ENCODE measurements at regions not wholly inside any gene's neighbourhood (a gene's known extent, or its start where the extent isn't known, plus 50 kb on each side); places are given as distances from the start of the nearest gene placed in this dataset.

DNA sequence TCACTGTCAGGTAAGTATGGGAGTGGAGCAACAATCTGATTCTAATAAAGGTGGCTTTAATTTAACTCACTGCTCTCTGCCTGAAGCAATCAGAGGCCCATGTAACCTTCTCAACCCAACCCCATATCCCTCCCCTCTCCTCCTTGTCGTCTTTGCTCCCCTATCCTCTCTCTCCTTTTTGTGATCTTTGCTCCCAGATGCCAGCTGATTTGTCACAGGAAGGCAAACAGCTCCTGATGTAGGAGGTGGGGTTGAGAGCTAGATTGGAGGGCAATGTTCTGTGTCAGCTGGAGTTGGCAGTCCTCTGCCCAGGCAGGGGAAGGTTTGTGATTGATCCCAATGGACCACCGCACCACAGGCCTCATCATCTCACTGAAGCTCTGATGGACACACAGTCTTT, 101.4 kb upstream of the PIK3CG start:
- H3K9ac ChIP-seq (ENCODE audit: low read length): no peak overlapping the region
- H3K9me2 ChIP-seq (replicated peaks; ENCODE audit: low read length): no peaks in the 10 kb centered on the region
- DNase-seq (no peak), ATAC-seq (no peak)
- peaks cover 2% of the 10 kb centered on the region; the same call in 1 of the 2 replicates for H3K4me1 ChIP-seq (ENCODE audit: insufficient read depth, low read length)
- no peaks in the 10 kb centered on the region for H3F3A ChIP-seq (ENCODE audit: low read length, unreplicated experiment)
- H3K4me2 ChIP-seq (ENCODE audit: low read length): no peak overlapping the region
- no peaks in the 10 kb centered on the region for H3K79me2 ChIP-seq (ENCODE audit: low read length)
- H4K20me1 ChIP-seq (ENCODE audit: low read length): no peaks in the 10 kb centered on the region
- ChIA-PET CTCF (no interaction called here), POLR2A (ENCODE audit: unreplicated experiment) (no interaction called here)
- H3K36me3 ChIP-seq (ENCODE audit: low read depth, low read length): no peaks in the 10 kb centered on the region
- TF ChIP-seq, protein P1, sequence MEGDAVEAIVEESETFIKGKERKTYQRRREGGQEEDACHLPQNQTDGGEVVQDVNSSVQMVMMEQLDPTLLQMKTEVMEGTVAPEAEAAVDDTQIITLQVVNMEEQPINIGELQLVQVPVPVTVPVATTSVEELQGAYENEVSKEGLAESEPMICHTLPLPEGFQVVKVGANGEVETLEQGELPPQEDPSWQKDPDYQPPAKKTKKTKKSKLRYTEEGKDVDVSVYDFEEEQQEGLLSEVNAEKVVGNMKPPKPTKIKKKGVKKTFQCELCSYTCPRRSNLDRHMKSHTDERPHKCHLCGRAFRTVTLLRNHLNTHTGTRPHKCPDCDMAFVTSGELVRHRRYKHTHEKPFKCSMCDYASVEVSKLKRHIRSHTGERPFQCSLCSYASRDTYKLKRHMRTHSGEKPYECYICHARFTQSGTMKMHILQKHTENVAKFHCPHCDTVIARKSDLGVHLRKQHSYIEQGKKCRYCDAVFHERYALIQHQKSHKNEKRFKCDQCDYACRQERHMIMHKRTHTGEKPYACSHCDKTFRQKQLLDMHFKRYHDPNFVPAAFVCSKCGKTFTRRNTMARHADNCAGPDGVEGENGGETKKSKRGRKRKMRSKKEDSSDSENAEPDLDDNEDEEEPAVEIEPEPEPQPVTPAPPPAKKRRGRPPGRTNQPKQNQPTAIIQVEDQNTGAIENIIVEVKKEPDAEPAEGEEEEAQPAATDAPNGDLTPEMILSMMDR (conservative IDR thresholded peaks at IDR 0.05; ENCODE audit: low read depth, low read length): no peak
- TF ChIP-seq EZH2 (IDR thresholded peaks at IDR 0.05; ENCODE audit: low read length, unreplicated experiment): no peak
- TF ChIP-seq EZH2phosphoT487 (IDR thresholded peaks at IDR 0.05; ENCODE audit: borderline replicate concordance, low read length): no peak
- no peak overlapping the region for H3K4me3 ChIP-seq (ENCODE audit: low read length)
- H3K27ac ChIP-seq (ENCODE audit: low read length): no peak overlapping the region
- H3K27me3 ChIP-seq (ENCODE audit: low read length): no peaks in the 10 kb centered on the region
- intact Hi-C loops (cut with micrococcal nuclease): no loop called here
- H3K9me3 ChIP-seq (ENCODE audit: low read length): no peaks in the 10 kb centered on the region
- H2AFZ ChIP-seq (ENCODE audit: low read length): no peak overlapping the region
- BruUV-seq (replicated peaks): no TSS peak

DNA sequence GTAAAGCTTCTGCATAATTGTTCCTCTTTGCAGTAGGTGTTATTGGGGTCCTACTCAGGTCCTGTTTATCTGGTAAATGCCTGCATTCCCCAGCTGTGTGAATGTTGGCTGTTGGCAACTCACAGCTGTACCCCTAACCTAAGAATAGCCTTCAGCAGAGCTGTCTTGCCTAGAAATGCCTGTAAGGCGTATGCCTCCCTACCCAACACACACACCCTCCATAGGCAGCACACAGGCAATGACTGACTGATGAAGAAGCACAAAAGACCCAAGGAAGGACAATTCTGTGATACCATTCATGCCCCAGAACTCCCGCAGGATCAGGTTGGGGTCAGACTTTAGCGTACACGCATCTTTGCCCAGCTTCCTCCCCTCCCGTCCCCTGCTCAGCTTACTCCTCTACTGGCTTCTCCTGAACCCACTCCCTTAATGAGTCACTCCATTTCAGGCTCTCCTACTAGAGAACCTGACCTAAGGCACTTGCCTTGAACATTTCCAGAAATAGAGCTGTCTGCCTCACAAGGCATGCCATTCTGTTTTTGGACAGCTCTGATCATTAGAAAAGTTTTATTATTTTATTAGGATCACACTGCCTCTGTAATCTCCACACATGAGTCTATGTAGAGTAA, 99.2 kb upstream of the PIK3CG start:
- no peak overlapping the region for H3K4me3 ChIP-seq (ENCODE audit: low read length)
- H3K27me3 ChIP-seq (ENCODE audit: low read length): no peaks in the 10 kb centered on the region
- ATAC-seq: no peak
- no peak overlapping the region for H3K4me2 ChIP-seq (ENCODE audit: low read length)
- ChIA-PET CTCF (no interaction called here), POLR2A (ENCODE audit: unreplicated experiment) (no interaction called here)
- H2AFZ ChIP-seq (ENCODE audit: low read length): no peak overlapping the region
- H3K27ac ChIP-seq (ENCODE audit: low read length): no peak overlapping the region
- no TSS peak for BruUV-seq (replicated peaks)
- no peaks in the 10 kb centered on the region for H3K9me2 ChIP-seq (replicated peaks; ENCODE audit: low read length)
- H3F3A ChIP-seq (ENCODE audit: low read length, unreplicated experiment): peaks cover 10% of the 10 kb centered on the region
- TF ChIP-seq EZH2phosphoT487 (IDR thresholded peaks at IDR 0.05; ENCODE audit: borderline replicate concordance, low read length): no peak
- TF ChIP-seq, protein P1 (conservative IDR thresholded peaks at IDR 0.05; ENCODE audit: low read depth, low read length): no peak
- TF ChIP-seq EZH2 (IDR thresholded peaks at IDR 0.05; ENCODE audit: low read length, unreplicated experiment): no peak
- no peak overlapping the region for H3K9ac ChIP-seq (ENCODE audit: low read length)
- H3K36me3 ChIP-seq (ENCODE audit: low read depth, low read length): no peaks in the 10 kb centered on the region
- no peak for DNase-seq
- H4K20me1 ChIP-seq (ENCODE audit: low read length): no peaks in the 10 kb centered on the region
- intact Hi-C loops (cut with micrococcal nuclease): no loop called here
- no peaks in the 10 kb centered on the region for H3K9me3 ChIP-seq (ENCODE audit: low read length)
- H3K79me2 ChIP-seq (ENCODE audit: low read length): no peaks in the 10 kb centered on the region
- peaks cover 23% of the 10 kb centered on the region for H3K4me1 ChIP-seq (ENCODE audit: insufficient read depth, low read length)

DNA sequence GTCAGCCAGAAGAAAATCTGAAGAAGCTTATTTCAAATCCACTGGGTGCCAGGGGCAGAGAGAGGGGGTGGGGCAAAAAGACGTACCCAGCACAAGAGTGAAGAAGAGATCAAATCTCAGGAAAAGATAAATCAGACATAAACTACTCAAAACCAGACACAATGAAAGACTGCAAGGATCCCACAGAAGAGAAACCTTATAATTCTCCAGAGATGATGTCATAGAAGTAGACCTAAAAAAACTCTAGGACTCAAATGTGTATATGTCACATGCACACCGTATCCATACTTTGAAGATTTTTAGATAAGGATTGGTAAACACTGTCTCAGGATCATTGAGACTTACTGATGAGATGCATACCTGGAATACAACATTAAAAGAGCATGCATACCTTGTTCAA, 98.5 kb upstream of the PIK3CG start:
- ATAC-seq: no peak
- Histone ChIP-seq H3K79me2 (ENCODE audit: low read length) (no peaks in the 10 kb centered on the region), H3K4me3 (ENCODE audit: low read length) (no peak overlapping the region), H3K27ac (ENCODE audit: low read length) (no peak overlapping the region), H2AFZ (ENCODE audit: low read length) (no peak overlapping the region), H3K4me2 (ENCODE audit: low read length) (no peak overlapping the region), H3K4me1 (ENCODE audit: insufficient read depth, low read length) (peaks cover 28% of the 10 kb centered on the region), H3F3A (ENCODE audit: low read length, unreplicated experiment) (peaks cover 10% of the 10 kb centered on the region), H4K20me1 (ENCODE audit: low read length) (no peaks in the 10 kb centered on the region), H3K9me3 (ENCODE audit: low read length) (no peaks in the 10 kb centered on the region), H3K9ac (ENCODE audit: low read length) (no peak overlapping the region), H3K27me3 (ENCODE audit: low read length) (no peaks in the 10 kb centered on the region), H3K36me3 (ENCODE audit: low read depth, low read length) (no peaks in the 10 kb centered on the region), H3K9me2 (replicated peaks; ENCODE audit: low read length) (no peaks in the 10 kb centered on the region)
- POLR2A ChIA-PET (ENCODE audit: unreplicated experiment): no interaction called here
- intact Hi-C loops (cut with micrococcal nuclease): no loop called here
- TF ChIP-seq, protein P1 (conservative IDR thresholded peaks at IDR 0.05; ENCODE audit: low read depth, low read length): no peak
- TF ChIP-seq EZH2phosphoT487 (IDR thresholded peaks at IDR 0.05; ENCODE audit: borderline replicate concordance, low read length) (no peak), EZH2 (IDR thresholded peaks at IDR 0.05; ENCODE audit: low read length, unreplicated experiment) (no peak)
- DNase-seq: no peak
- CTCF ChIA-PET: no interaction called here
- no TSS peak for BruUV-seq (replicated peaks)
